ENCODE measurements at regions not wholly inside any gene's neighbourhood (a gene's known extent, or its start where the extent isn't known, plus 50 kb on each side); places are given as distances from the start of the nearest gene placed in this dataset.
A peak's percentile ranks its signal among the peaks of the same experiment; 100 is the strongest.

DNA sequence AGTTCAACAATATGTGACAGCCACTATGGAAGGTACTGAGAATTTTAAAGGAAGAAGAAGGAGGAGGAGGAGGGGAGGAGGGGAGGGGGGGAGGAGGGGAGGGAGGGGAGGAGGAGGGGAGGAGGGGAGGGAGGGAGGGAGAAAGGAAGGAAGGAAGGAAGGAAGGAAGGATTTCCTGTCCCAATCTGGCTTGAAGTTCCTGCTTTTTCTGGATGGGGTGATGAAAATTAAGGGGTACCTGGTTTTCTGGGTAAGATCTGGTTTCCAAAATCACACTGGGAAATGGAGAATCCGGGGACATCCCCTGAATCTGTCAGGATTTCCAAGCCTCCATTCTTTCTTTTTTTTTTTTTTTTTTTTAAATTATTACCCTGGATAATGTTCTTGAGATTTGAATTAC, 271.8 kb downstream of the MTX2 start:
- DNase-seq (ENCODE audit: low spot score), result no peak

DNA sequence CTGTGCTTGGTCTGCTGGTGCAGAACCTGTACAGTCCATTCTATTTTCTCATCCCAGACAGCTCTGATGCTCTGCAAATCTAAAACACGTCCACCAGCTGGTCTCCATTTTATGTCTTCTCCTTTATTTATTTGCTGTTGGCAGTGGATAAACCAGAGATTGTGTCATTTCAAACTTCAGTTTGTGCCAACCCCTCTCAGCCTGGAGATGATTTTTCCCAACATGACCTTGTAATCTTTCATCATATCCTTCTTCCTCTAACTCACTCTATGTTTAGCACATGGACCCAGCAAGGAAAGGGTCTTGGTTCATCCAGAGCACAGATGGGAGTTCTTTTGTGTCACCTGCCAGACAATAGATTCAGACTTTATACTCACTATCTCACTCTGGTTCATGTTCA, 273.2 kb downstream of the MTX2 start:
- no peak for DNase-seq (ENCODE audit: low spot score)

DNA sequence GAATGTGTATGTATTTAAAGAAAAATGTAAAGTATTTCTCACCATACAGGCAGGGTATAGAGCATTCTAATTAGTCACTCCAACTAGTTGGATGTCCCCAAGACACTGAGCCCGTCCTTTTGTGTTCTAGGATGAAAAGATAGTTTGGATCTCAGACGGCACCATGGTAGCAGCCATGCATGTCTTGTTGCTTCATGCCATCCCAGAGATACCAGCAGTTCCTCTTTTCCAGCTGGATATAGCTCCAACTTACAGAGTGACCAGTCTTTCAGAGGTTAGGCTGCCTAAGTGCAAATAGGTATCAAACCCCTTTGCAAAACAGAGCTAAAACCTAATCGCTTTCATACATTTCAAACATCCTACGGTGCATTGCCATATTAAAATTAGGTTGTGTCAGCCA, 275.3 kb downstream of the MTX2 start:
- no peak for DNase-seq (ENCODE audit: low spot score)

DNA sequence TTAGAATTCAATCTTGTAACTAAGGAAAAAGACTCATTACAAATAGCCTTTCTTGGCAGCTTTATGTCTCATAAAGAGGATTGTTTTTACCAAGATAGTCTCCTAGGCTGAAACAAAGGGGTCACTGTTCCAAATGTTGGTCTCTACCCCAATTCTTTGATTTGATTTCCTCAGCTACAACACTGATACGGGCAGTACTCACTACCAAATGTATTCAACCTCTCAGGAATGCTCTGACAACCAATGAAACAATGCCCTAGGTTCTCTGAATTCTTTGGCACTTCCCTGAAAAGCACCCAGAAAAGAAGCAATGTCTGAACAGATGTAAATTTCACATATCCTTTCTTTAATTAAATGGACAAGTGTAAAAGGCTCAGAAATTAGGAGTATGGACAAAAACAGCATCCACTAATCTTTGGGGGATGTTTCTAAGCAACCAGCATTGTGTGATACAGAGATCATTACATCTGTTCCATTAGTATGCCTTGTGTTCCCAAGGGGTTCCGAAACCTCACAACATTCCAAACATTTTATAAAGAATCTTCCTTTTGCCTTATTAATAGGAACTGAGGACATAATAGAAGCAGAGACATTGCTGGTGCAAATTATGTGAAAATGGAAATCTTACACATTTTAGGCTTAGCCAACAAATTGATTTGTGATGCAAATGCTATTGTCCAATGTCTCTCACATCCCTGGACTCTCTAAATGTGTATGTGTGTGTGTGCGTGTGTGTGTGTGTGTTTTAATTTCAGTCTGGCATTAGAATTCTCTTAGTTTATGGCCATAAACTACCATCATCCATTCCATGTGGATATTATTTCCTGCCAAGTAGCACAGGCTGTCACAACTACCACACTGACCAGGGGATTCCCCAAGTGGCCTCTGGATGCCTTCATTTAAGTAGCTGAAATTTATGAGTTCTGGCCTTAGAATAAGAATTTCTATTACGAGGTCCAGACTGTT, 276.0 kb downstream of the MTX2 start:
- no peak for DNase-seq (ENCODE audit: low spot score)

DNA sequence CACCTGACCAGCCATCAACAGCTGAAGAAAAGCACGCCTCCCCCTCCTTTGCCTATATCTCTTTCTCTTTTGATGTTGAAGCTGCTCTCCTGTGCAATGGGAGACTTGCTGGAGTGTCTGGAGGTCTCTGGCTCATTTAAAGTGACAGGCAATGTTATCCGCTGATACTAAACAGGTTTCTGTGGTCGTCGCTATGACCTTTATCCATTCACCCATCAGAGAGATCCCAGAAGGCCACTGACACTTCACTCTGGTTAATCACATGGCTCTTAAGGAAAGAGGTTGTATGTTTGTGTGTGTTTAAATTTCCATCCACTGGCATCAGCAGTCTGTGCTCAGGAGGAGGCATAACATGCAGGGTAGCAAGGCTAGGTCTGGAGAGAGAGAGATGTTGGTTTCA, 277.3 kb downstream of the MTX2 start:
- DNase-seq (ENCODE audit: low spot score), result no peak

DNA sequence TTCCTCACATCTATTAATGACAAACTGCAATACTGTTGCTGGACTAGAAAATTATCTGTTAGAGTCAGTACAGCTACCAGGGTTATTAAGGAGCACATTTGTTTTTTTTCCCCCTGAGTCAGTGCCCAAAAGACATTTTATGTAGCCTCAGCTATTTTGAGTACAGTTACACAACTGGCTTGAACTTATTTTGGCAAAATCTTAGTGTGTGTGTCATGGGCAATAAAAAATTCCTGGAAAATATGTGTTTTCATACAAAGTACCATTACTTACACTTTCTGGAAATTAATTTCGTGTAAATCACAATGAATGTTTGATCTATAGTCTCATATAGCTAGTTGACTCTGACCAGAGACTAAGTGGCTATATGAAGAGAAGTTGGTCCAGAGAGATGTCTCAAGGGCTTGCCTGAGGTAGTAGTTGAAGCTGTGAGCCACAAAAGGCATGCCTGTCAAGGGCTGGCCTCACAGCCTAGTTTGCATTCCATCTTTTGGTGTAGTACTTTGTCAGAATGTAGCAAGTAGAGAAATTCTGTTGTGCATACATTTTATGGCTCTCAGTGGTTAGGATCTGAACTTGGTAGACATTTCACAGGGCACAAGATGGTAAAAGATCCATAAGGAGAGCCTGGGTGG, 283.4 kb downstream of the MTX2 start:
- DNase-seq (ENCODE audit: low spot score), result no peak

DNA sequence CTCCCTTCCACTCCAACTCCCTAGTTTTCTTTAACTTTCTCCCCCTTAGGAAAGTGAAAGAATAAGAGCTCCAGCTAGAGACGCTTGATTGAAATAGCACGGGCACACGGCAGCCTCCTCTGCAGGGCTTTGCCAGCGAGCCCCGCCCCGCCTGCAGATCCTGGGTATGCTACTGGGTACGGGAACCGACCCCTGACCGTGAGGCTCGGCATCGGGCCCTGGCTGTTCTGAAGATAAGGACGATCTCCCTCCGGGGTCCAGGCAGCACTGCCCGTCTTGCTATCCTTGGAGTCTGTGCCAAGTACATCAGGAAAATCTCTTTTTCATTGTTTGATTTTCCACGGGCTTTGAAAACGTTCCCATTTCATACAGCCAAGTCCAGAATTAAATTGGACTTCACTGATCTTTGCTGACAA, 284.5 kb downstream of the MTX2 start:
- DNase-seq (ENCODE audit: low spot score), result no peak

DNA sequence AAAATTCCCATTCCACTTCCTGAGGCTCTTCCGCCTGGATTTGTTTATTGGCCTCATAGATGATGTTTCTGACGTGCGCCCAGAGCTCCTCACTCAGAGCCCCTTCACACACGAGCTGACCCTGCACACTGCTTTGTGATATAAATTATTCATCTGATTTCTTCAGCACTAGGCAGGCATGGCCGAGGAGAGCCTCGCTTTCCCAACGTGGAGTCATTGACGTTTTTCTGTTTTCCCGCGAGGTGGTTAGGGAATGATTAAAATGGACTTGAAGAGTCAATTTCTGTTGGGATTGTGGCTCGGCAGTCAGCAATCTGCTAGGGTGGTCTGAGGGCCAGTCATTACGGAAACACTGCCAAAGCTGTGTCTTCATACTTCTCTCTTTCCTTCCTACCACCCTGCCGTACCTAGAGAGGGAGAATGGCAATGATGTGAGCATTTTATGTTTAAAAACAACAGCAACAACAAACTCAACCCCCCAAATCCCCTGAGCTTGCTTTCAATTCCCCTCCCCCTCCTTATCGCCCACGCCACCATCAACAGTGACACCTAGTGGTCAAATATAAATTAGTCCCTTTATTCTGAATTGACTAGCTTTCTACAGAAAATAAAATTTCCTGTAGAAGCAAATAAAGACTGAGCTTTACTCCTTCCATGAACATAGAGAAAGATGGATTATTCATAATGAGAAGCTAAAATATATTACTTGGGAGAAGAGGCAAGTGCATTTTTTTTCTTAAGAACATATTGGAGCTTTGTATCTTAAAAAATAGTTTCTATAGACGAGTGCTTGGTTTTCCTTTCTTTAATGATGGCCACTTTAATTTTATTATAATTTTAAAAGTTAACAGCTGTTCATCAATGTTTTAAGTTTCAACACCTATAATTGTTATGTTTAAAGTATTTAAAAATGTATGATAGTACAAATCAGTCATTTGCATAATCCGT, 285.1 kb downstream of the MTX2 start:
- peak; percentile 43 for DNase-seq (ENCODE audit: low spot score)

DNA sequence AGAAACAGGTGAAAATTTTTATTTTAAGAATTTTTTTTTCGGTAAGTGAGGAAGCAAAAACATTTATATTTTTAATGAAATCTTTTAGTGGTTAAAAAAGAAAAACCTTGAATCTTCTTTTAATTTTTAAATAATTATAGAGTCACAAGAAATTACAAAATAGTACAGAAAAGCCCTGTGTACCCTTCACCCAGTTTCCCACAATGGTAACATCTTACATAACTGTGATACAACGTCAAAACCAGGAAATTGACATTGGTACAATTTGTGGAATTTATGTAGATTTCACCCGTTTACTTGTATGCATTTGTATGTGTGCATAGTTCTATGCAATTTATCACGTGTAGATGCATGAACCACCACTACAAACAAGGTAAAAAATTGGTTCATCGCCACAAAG, 285.9 kb downstream of the MTX2 start:
- DNase-seq (ENCODE audit: low spot score), result no peak

DNA sequence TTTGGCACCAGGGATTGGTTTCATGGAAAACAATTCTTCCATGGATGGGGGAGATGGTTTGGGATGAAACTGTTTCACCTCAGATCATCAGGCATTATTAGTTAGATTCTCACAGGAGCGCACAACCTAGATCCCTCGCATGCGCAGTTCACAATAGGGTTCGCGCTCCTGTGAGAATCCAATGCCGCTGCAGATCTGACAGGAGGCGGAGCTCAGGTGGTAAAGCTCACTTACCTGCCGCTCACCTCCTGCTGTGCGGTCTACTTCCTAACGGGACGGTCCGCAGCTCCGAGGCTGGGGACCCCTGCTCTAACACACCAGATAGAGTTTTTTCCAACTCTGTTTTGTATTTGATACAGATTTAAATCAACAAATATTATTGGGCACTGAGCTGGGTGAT, 286.5 kb downstream of the MTX2 start:
- DNase-seq (ENCODE audit: low spot score), result no peak

DNA sequence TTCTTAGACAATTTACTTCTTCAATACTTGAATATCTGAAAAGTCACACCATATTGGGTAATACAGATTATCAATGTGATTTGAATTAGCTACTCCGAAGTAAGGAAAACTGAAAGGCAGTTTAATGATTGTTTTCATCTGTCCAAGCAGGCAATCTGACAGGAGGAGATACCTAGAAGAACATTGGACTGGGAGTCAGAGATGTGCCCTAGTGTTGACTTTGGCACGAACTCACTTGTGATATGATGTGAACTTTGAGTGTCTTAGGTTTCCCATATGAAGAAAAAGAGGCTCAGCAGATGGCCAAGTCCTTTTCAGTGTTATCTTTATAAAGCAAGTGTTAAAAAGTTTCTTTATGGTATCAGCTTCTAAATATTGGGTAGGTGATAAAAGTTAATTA, 287.1 kb downstream of the MTX2 start:
- DNase-seq (ENCODE audit: low spot score), result no peak

DNA sequence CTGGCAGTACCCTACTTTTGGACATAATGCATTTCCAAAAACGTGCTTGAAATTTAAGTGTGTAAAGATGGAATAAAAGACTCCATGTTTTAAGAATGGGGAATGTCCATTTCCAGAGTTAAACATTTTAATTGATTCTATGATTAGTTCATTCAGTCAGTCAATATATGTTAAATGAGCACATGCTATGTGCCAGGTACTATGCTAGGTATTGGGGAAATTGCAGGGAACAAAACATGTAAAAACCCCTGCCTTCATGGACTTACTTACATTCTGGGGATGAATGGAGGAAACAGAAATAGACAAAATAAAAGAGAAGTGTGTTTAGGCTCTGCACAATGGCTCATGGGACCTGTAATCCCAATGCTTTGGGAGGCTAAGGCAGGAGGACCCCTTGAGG, 288.6 kb downstream of the MTX2 start:
- no peak for DNase-seq (ENCODE audit: low spot score)

DNA sequence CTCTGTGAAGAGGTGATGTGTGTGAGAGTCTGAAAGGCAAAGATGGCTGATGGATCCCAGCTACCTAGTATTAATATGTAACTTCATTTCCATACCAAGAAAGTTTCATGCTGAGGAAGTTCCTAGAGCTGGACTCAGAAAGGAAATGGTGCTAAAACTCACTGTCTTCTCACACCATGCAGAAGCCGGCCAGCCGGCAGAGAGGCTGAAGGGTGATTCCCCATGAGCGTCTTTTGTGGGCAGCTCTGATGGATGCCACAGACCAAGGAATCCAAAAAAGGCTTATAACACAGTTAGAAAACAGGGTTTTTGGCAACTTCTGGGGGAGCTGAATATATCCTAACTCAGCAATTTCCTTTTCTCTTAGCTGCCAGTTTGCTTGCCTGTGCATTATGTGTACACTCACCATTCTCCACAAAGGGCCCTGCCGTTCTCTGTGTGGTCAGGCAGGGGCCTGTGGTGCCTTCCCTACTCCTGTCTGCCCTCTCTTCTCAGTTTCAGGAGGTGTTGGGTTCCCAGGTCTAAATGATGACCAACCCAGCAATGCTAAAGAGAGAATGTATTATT, 289.4 kb downstream of the MTX2 start:
- DNase-seq (ENCODE audit: low spot score), result no peak

DNA sequence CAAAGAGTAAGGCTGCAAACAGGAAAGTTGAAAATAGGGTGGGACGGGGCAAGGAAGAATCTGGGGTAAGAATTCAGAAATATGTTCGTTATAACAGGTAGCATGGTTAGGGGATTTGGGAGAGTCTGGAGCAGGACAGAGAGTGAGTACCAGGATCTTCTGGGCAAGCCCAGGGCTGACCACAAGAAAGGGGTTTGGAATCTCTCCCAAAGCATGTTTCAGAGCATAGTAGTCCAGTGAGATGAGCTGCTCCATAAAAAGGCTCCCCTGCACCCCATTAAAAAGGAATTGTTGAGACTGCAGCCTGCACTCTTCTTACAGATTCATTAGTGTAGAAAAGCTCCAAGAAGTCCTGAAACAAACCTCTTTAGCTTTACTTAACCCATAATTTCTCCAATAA, 291.1 kb downstream of the MTX2 start:
- DNase-seq (ENCODE audit: low spot score), result no peak

DNA sequence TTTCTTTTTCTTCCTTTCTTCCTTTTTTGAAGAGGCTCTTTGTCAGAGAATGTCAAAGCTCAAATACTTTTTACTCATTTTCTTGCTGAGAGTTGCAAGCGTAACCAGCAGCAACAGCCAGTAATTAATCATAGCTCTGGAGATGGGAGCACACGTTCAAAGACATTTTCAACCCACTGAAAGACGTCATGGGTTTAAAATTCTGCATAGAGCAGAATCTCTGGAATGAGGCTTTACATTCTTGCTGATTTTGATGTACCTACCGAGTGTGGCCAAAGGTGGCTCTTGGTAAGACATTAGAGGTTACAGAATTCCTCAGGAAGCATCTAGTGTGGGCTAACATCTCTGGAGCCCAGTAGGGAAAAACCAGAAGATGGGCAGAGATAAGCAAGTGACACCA, 292.5 kb downstream of the MTX2 start:
- no peak for DNase-seq (ENCODE audit: low spot score)

DNA sequence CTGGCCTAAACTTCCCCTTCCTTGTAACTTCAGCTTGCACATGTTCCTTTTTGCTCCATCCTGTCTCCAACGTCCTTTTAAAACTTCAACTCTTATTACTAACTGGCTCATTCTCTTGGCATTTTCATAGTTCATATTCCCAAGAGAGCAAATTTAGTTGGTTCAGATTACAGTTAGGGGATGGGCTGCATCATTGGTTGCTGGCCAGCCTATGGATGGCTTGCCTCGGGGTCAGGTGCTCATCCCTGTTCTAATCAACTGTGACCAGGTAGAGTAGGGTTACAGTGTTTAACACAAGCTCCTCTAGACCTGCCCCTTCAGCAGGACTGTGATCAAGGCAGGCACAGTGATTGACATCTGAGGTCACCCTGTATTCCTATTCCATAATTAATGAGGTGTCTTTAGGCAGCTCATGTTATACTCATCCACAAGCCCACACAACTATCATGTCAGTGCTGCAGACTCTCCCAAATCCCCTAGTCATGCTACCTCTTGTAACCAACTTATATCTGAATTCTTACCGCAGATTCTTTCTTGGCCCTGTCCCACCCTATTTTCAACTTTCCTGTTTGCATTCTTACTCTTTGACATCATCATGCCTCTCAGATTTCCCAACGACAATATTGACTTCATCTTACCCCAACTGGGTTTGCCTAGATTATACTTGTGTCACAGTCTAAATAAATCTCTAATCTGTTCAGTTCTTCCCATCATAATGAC, 293.3 kb downstream of the MTX2 start:
- no peak for DNase-seq (ENCODE audit: low spot score)

DNA sequence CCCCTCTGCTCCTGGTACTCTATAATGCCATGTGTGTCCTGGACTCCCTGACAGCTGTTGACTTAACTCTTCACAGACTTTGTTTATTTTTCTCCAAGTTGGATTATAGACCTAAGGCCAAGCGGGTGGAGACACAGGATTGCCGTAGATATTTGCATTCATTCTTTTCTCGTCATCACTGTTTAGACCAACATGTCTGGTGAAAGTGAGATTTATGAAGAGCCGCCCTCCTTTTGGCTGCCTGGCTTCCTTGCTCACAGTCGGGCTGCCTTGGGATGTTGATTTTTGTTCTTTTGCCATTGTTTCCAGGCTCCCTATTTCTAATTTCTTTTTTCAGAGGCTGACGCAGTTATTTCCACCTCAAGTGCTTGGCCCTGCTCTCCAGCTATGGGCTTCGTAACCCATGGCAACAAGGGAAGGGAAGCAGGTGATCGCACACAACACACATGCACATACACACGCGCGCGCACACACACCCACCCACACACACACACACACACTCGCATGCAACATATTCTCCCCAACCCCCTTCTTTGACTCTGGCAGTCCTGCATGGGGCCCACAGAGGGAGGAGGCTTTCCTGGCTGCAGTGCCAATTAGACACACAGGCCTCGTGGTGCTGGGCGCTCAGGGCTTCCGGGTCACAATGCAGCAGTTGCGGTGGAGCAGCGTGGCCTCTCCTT, 296.5 kb downstream of the MTX2 start:
- DNase-seq (ENCODE audit: low spot score), result no peak

DNA sequence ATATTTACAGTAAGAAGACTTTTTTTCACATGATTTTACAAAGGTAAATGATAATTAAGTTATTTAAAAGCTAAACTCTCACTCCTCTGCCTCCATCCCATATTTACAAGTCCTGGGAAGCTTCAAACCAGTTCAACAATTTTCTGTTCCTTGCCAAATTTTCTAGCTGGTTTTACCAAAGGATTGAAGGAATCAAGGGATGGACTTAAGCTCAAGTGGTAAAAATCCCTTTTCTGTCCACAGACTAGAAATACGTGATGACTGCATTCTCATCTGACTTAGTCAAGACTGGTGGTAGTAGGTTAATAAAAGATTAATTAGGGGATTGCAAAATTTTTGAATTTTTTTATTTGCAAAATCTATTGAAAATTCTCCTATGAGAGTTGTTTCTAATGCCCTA, 297.3 kb downstream of the MTX2 start:
- no peak for DNase-seq (ENCODE audit: low spot score)

DNA sequence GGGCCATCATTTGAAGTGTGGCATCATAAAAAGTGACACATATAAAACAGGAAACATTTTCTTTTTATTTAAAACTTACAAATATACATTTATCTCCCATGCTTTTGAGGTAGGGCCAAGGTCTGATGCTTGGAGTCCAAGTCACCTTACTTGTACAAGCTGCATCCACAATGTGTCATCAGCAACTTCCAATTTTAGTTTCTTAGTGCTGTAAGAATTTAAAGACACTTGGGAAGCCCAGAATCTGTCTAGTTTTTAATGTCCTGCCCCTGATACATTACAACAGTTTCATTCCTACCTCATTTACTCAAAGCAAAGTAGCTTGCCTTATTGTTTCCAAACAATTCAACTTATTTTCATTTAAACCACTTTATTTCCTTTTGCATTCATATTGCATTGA, 297.7 kb downstream of the MTX2 start:
- DNase-seq (ENCODE audit: low spot score), result no peak

DNA sequence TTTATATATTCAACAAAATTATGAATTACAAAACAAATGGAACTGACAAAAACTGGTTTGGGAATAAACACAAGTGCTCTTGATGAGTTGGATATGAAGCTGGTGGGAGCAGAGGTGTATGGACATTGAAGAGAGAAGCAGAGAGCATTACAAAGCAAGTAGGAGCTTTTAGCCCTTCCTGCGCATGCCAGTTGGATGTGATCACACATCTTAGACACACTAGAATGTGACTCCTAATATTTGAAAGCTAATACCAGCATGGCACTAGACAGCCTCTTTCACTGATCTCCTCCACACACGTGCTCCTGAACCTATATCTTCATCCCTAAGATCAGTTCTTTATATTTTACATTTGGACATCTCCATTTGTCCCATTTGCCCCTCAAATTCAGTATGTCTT, 298.1 kb downstream of the MTX2 start:
- no peak for DNase-seq (ENCODE audit: low spot score)

DNA sequence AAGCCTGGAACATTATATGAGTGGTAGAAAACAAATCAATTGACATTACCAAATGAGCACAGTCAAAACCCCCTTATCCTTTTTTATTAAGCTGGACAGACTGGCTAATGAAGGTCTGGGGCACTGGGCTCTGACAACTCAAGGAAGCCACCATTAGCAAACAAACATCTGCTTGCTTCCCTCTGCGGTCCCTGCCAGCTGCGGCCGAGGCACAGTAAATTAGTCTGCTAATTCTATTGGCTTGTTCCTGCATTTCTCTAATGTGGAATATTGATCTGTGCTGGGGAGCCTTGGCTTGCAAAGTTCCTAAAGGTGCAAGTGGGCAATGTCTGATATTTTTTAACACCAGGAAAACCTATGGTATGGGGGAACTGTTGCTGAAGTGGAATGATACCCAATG, 300.3 kb downstream of the MTX2 start:
- no peak for DNase-seq (ENCODE audit: low spot score)

Measured in SW480 (cell line).